Stimulated activated CD4-positive, alpha-beta T cell treated with anti-CD3 and anti-CD28 coated beads, Interleukin-12 subunit alpha, Interleukin-12 subunit beta, amount 100 ng/mL, for 48 hours (primary cell): ENCODE measurements at regions not wholly inside any gene's neighbourhood (a gene's known extent, or its start where the extent isn't known, plus 50 kb on each side); places are given as distances from the start of the nearest gene placed in this dataset.

ENCODE experiments used
- DNase-seq, 3 donors: peaks; one replicate each; pipeline ENCODE4 v3.0.0-alpha.2; 2020; ENCODE audit warnings: low read depth in 2 of 3, low spot score in 1 of 3

DNA sequence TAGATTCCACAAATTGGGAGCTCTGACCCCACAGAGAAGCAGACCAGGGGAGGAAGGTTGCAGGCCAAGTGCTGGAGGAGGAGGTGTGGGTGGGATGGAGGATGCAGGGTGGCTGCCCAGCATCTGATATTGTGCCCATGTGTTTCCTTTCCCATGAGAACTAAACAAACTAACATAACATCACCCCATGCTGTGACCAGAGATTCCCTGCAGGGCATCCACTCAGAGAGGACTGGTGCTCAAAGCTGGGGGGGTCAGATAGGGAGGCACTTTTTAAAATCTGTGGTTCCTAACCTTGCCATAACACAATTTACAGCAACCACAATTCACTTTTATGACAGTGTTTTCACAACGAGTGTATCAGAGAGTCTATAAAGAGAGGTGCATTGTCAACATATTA lies 1277.6 kb downstream of the AACS start:
- DNase-seq, result no peak

DNA sequence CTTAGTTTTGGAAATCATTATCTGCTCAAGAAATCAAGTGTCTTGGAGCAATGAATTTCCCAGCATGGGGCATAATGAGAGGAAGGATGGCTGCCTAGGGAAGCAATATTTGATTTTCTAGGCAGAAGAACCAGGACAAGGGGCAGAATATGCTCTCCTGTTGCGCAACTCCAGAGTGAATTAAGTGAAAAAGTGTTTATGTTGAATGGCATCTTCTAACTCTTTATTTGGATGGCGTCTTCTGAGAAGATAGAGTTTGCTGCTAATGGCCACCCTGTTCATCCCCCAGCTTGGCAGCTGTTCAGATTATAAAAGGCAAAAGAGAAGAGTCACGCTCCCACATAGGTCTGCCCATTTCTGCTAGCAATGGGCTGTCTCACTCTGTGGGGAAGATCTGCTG lies 1278.1 kb downstream of the AACS start:
- DNase-seq, result no peak

DNA sequence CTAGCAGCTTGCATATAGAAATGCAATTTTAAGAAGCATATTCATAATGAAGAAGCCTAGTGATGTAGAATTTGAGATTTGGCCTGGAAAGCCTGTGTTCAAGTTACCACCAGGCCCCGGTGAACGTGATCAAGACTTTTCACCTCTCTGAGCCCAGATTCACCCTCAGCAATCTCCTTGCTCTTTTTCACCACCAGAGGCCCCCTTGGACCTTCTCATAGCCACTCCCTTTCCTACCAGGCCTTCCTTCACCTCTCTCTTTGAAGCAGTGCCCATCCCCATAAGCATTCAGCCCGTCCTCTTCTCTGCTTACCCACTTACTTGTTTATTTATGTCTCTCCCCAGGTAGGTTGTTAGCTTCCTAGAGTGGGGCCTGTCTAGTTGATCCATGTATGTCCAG lies 1280.9 kb downstream of the AACS start:
- no peak for DNase-seq

DNA sequence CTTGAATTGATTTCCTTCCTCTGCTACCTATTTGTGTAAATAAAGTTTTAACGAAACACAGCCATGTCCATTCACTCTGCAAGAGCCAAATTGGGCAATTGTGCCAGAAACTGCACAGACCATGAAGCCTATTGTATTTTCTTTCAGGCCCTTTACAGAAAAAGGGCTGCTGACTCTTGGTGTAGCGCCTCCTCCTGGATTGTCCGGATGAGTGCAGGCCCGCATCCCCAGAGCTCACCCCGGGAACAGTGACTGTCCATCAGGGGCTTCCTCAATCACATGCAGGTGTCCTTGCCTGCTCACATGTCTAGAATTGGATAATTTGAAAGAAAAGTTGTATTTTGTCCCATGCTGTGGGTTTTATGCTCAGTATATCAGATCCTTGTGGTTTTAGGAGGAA lies 1282.2 kb downstream of the AACS start:
- DNase-seq, result no peak

DNA sequence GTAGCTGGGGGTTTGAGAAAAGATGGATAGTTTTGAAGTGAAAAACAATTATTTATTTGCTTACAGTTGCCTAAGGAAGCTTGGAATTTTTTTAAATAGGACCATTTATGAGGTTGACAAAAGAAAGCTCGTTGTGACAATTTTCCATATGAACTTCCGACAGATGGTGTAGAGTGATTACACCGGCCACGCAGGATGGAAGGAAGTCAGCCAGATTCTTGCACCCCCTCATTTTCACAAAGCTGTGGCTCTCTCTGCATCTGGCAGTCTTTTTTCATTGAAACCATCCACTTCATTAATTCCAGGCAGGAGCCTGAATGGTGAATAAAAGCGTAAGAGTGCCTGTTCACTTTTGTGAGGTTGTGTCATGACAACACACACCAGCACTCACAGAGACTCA lies 1284.1 kb downstream of the AACS start:
- no peak for DNase-seq

DNA sequence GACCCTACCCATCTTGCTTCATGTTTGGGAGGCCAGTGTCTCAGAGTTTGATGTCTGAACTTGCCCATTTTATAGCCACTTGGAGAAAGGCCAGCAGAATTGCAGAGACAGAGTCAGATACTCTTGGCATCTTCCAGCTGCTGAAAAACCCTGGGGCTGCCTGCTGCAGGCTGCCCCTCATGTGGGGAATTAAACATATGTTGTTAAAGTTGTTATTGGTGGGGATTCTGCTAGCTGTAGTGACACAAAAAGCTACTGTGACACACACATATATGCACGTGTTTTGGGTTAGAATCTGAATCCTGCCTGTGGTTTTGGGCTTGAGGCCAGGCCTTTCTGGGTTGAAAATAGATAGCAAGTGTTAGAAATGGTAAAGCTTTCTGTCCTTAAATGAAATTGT lies 1288.4 kb downstream of the AACS start:
- DNase-seq, result no peak

DNA sequence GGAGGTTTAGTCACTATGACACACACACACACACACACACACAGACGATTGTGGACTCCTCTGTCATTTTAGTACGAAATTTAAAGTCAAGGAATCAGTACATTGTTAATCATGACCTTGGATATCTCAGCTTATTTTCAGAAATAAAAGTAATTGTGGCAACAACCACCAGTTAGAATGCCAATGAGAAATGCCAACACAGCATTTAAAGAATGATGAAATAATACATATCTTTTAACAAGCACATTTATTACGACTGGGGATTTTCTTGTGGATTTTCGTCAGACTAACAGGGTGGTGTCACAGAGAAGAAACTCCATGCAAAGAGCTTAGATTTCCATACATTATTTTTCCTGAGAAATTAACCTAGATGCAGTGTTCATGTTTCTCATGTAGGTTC lies 1289.4 kb downstream of the AACS start:
- no peak for DNase-seq

DNA sequence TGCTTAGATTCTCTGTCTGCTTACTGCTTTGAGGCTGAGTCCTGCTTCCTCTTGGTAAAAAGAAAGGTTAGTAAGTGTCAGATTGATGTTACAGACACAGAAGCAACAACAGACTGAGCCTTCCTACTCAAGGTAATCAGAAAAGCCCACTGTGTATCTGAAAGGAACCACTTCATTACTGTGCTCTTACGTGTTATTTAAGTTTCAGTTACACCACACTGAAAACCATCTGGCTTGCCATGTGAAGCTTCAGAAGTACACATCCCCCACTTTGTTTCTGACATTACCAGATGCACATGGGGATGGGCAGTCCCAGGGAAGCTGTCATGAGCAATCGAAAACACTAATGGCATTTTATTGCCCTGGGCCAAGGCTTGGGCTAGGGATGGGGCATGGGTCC lies 1290.1 kb downstream of the AACS start:
- DNase-seq, result no peak

DNA sequence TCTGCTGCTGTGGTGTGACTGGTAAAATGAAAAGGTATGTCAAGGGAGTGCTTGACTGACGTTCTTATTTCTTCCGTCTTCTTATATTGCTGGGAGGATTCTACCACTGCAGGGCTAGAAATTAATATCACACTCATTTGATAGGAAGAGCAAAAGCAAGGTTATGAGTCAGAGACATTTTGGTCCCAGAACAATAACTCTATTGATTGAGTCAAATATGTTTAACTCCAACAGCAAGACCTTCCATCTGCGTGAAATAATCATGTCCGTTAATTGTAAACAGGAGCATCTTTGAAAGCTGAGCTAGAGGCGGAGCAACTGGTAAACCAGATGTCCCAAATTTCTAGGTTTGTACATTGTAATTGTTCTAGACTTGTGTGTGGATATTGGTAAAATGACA lies 1293.6 kb downstream of the AACS start:
- no peak for DNase-seq

DNA sequence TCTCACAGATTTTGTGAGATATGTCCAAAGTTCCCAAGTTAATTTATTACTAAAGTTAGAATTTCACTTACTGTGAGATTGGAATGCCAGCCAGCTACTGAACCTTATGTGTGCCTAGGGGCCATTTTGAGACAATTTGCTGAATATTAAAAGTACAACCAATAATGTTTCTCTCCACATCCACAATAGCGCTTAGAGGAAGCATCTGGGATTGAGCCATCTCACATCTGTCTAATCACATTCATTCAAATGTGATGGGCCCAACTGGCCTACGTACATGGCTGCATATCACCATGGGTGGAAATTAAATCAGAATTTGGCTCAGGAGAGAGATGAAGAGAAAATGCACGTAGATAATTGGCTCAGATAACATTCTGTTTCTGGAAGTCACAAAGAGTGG lies 1294.0 kb downstream of the AACS start:
- DNase-seq, result no peak

DNA sequence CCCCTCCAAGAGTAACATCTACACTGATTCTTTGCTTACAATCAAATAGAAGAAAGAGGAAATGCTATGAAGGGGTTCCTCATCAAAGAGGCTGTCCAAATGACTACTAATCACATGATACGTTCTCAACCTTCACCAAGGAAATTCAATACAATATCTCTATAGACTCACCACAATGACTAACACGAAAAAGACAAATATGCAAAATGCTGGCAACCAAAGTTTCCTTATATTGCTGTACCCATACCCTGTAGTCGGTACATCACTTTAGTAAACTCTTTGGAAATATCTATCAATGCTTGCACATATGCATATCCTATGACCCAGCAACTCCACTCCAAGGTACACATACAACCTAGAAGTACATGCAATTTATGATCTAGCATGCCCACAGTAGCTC lies 1296.6 kb downstream of the AACS start:
- DNase-seq, result no peak

DNA sequence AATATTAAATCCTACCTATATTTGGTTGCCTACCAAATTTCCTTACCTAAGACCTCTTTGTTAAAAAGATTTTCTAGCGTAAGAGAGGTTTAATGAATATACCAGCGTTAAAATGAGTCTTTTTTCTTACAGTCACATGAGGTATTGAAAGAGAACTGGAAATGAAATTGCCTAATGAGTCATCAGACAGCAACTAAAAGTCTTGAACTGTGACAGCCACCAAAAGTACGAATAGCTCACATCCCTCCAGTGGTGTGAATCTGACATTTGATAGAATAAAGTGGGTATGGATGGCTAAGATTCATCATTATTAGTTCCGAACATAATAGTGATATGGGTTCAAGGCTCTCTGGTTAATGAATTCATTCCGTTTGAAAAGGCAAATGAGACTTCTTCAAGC lies 1297.3 kb downstream of the AACS start:
- no peak for DNase-seq

DNA sequence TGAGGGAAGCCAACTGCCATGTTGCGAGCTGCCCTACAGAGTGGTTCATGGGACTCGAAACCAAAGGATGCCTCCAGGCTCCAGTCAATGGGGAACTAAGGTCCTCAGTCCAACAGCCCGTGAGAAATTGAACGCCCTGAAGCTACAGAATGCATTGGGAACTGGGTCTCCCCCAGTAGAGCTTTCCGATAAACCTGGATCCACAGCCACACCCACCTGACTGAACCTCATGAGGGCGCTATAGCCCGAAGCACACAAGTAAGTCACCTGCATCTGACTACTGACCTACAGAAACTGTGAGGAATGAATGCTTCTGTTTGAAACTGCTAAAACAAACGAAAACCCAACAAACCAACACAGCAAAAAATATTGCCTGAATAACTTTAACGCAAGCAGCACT lies 1297.7 kb downstream of the AACS start:
- DNase-seq, result no peak

DNA sequence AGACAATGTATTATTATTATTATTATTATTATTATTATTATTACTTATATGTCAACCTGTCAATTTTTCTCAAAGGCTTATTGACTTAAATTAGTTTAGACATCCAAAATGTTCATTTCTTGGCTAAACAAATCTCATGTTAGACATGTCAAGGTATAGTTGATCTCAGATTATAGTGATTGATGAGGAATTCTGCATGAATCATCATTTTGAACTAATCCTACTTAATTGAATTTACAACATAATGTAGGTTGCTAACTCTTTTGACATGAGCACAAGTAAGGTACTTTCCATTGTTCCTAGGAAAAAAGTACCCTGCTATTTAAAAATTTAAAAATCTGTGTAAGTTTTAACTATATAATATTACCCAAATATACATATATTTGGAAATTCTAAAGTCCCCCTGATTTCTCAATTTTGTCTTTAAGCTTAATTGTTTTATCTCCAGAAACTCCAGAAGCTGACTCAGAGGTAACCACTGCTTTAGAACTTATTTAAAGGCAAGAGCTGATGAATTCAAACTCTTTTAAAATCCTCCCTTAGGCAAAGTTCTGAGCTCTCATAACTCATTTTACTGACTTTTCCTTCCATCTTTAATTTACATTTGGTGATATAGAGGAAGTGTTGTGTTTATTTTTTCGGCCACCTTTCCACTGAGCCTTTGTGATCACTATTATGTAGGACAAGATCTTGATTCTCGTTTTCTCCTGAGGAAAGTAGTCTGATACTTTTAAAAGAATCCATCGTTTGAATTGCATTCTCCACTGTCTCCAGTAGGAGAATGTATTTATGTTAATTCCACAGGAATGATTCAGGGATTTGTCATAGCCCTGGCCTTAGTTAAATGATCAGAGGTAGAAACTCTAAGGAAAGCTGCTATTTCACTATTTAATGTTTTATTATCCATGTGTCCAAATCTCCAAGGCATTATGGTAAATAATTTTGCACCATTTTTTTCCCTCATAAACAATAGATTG lies 1304.5 kb downstream of the AACS start:
- DNase-seq, result no peak

DNA sequence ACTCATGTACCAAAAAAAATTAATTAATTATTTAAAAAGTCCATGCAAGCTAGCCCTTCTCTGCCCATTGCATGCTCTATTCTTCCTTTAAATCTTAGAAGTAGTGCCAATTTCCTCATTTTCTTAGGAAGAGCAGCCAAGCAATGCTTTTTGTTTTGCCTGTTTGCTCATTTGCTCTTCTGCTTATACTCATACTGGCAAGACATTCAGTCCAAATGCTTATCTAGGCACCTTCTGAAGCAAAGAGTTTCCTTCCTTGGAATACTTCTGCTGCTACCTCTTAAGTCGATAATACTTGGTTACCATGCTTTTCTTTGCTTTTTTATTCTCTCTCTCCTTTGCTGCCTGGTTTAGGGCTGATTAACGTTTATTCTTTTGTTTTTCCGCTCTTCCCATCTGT lies 1318.3 kb downstream of the AACS start:
- DNase-seq, result no peak

DNA sequence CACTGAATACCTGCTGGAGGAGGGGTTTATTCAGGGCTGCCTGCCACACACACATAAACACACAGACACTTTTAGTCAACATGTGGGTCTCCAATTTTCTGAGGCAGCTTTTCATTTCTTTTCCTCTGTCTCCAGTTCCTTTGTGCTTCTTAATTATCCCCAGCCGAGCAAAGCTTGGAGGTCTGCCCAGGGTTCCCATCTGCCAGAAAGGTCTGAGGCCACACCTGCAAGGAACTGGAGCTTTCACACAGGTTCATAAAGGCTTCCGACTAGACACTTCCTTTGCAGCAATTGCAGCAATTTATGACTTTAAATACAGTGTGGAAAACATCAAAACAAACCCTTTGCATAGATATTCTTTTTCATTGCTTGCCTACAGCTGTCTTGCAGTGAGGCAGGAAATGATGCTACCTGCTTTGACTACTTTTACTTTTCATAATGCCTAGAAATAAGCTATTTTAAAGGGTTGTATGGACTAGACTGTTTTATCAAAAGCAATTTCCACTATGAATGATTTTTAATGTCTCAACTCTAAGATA lies 1318.9 kb downstream of the AACS start:
- DNase-seq, result no peak

DNA sequence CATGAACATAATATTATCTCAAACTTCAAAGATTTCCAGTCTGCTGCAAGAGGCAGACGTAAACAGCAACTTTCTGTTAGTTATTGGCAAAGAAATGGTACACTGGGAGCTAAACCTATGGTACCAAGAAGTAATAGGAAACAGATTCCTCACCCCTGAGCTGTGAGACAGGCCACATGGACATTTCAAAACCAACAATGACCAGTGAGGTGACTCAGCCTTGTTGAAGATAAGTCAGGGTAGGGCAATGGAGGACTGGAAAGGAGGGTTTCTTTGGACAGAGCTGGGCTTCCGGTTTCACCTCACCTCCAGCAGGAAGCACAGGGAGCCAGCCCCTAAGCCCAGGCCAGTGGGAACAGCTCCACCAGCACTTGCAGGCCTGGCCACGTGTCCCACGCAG lies 1320.5 kb downstream of the AACS start:
- DNase-seq, result no peak

DNA sequence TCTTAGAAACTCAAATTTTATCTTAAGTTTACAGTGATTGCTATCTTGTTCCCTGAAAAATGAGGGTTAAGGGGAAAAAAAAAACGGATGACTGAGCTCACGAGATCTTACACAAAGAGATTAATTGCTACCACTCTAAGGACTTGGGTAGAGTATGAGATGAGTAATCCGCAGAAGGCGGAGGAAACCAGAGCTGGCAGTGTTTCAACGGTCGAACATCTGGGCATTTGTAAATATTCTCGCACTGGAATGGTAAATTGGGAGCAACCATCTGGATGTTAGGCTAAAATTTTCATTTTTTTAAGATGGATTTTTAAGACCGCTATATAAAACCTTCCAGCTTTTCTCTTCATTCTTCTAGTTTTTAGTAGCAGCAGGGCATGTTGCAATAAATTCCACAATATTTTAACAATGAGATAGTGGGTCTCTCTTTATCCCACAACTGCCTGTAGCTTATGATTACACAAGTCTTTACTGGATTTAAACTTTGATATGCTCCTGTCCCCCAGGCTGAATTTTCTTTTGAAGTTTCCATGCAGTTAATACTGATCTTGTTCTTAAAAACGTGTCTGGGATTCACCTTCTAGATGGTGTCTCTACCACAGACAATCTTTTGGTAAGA lies 1324.1 kb downstream of the AACS start:
- DNase-seq, result no peak

DNA sequence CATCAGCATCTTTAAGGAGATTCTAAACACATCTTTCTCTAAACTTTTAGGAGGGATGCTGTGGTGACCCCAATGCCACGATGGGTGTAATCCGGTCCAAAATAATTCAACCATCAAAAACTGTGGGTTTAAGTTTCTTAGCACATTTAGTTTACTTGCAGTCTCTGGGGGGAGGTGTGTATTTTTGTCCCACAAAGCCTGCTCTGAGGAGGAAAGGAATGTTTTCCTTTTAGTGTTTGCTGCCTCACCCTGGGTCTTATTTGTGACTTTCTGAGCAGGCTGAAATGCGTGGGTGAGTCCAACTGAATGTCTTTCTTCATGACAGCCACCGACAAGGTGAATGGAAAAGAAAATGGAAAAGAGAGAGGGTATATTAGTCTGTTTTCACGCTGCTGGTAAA lies 1324.7 kb downstream of the AACS start:
- no peak for DNase-seq

DNA sequence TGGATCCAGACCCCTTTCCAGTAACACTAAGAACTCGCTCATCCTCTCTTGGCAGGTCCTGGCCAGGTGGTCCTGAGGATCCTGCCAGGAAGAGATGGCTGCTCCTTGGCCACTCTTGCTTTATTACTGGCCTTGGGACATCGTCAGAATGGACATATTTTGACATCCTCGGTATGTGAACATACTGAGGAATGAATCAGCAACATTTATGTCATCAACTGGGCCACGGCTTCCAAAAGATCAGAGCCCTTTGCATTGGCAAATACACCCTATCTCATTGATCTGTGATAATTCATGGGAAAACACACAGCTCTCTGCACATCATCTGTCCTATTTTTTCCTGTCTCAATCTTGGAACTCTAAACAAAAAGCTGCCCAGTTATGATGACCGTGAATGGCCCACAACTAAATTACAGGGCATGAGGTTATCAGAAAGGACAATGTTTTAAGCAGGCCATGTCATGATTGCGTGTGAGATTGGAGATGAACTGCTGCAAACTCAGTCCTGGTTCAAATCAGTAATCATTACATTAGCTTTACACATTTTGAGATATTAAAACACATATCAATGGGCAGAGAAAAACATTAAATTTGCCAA lies 1325.8 kb downstream of the AACS start:
- DNase-seq, result no peak

DNA sequence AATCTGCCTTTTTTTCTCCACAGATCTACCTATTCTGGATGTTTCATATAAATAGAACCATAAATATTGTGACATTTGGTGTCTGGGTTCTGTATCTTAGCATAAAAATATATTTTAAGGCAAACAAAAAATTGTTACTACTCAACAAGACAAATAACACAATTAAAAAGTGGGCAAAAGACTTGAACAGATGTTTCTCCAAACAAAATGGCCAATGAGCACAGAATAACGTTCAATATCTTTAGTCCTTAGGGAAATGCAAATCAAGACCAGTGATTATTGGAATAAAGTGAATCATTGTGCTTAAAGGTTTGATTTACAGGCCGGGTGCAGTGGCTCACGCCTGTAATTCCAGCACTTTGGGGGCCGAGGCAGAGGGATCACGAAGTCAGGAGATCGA lies 1331.3 kb downstream of the AACS start:
- no peak for DNase-seq

DNA sequence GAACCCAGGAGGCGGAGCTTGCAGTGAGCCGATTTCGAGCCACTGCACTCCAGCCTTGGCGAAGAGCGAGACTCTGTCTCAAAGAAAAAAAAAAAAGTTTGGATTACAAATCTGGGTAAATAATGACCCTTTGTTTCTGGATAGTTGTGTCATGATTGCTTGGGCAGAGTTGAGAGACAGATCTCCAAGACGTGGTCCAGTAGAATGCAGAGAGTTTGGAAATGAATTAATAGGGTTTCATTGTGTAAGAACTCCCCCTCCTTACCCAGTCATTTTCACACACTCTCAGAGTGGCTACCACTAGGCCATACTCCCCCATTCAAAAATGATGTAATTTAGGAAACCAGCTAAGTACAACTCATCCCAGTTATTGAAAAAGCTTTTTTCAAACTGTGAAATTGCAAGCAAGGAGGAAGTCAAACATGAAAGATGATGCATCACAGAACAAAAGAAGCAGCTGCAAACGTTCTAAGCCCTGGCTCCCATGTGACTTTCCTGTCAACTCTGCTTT lies 1331.9 kb downstream of the AACS start:
- DNase-seq, result no peak
